SH-SY5Y (cell line): ENCODE measurements at regions not wholly inside any gene's neighbourhood (a gene's known extent, or its start where the extent isn't known, plus 50 kb on each side); places are given as distances from the start of the nearest gene placed in this dataset.

Source experiments
- GATA2 ChIP-seq: IDR thresholded peaks from 2 replicates; pipeline ENCODE4 v1.6.1; 2011; ENCODE audit warnings: mild to moderate bottlenecking, low read depth, low read length
- GATA3 ChIP-seq: IDR thresholded peaks from 2 replicates; pipeline ENCODE4 v1.6.1; 2011; ENCODE audit warnings: low read depth, mild to moderate bottlenecking, low read length, moderate library complexity

GRCh38 chr4:13151194-13151593 lies 332.9 kb downstream of the RAB28 start:
- no peak for TF ChIP-seq GATA3
- TF ChIP-seq GATA2, result no peak
